GM23338 (cell line): ENCODE measurements at regions not wholly inside any gene's neighbourhood (a gene's known extent, or its start where the extent isn't known, plus 50 kb on each side); places are given as distances from the start of the nearest gene placed in this dataset.

Experiments used
- ATAC-seq: fragments of 200-7000 bp; cut with Tn5 transposase; 3 replicates; pipeline ENCODE4 v1.9.1; 2020
- DNase-seq: peaks from one replicate; pipeline ENCODE4 v3.0.0-alpha.2; 2015; ENCODE audit warnings: low spot score
- H2AFZ ChIP-seq: fragments of 200-600 bp; sonication (generic); 2 replicates; pipeline ENCODE4 v1.8.0; 2016; ENCODE audit warnings: antibody characterized with exemption, mild to moderate bottlenecking, moderate library complexity
- H3F3A ChIP-seq: fragments of 200-600 bp; sonication (generic); replicated peaks from 2 replicates; pipeline ENCODE4 v1.8.0; 2017; ENCODE audit warnings: antibody characterized with exemption, mixed run types, low read depth
- H3K27ac ChIP-seq: fragments of 200-600 bp; sonication (generic); 2 replicates; pipeline ENCODE4 v1.6.1; 2016; ENCODE audit warnings: low read depth
- H3K27me3 ChIP-seq: fragments of 200-600 bp; sonication (generic); 2 replicates; pipeline ENCODE4 v1.8.0; 2016; ENCODE audit warnings: mild to moderate bottlenecking, mixed run types, moderate library complexity; ENCODE audit not compliant: insufficient read depth
- H3K36me3 ChIP-seq: fragments of 200-600 bp; sonication (generic); 2 replicates; pipeline ENCODE4 v1.8.0; 2016; ENCODE audit warnings: mild to moderate bottlenecking; ENCODE audit not compliant: insufficient read depth
- H3K4me1 ChIP-seq: fragments of 200-600 bp; sonication (generic); 2 replicates; pipeline ENCODE4 v1.8.0; 2016; ENCODE audit warnings: mild to moderate bottlenecking, moderate library complexity; ENCODE audit not compliant: insufficient read depth
- H3K4me2 ChIP-seq: fragments of 200-600 bp; sonication (generic); 2 replicates; pipeline ENCODE4 v1.7.1; 2017; ENCODE audit warnings: mixed run types
- H3K4me3 ChIP-seq: fragments of 200-600 bp; sonication (generic); 2 replicates; pipeline ENCODE4 v1.6.1; 2016; ENCODE audit warnings: mixed run types
- H3K79me2 ChIP-seq: fragments of 200-600 bp; sonication (generic); replicated peaks from 2 replicates; pipeline ENCODE4 v1.8.0; 2017; ENCODE audit warnings: mild to moderate bottlenecking; ENCODE audit not compliant: insufficient read depth
- H3K9me2 ChIP-seq: fragments of 200-600 bp; sonication (generic); 2 replicates; pipeline ENCODE4 v1.8.0; 2017; ENCODE audit not compliant: insufficient read depth
- H4K20me1 ChIP-seq: fragments of 200-600 bp; sonication (generic); replicated peaks from 2 replicates; pipeline ENCODE4 v1.8.0; 2017; ENCODE audit warnings: mild to moderate bottlenecking; ENCODE audit not compliant: insufficient read depth
- H3K27ac Mint-ChIP-seq: 2 replicates; pipeline ENCODE4 v1.8.0; 2020; ENCODE audit warnings: inconsistent platforms, mild to moderate bottlenecking, moderate library complexity, mixed read lengths
- H3K27me3 Mint-ChIP-seq: 3 replicates; pipeline ENCODE4 v1.8.0; 2022; ENCODE audit warnings: low read depth, mild to moderate bottlenecking, moderate library complexity, mixed read lengths, inconsistent platforms; ENCODE audit not compliant: insufficient read depth, poor library complexity
- H3K36me3 Mint-ChIP-seq: 3 replicates; pipeline ENCODE4 v1.8.0; 2021; ENCODE audit warnings: low read depth, mild to moderate bottlenecking, inconsistent platforms, moderate library complexity, mixed read lengths
- H3K4me1 Mint-ChIP-seq: 3 replicates; pipeline ENCODE4 v1.8.0; 2020; ENCODE audit warnings: mild to moderate bottlenecking, inconsistent platforms, mixed read lengths
- H3K4me3 Mint-ChIP-seq: 3 replicates; pipeline ENCODE4 v1.8.0; 2021; ENCODE audit warnings: moderate library complexity, mild to moderate bottlenecking, inconsistent platforms, mixed read lengths
- H3K9me3 Mint-ChIP-seq: 3 replicates; pipeline ENCODE4 v1.8.0; 2020; ENCODE audit warnings: moderate library complexity, mild to moderate bottlenecking, inconsistent platforms, mixed read lengths
- CREB1 ChIP-seq: fragments of 250-450 bp; sonication (Bioruptor Pico); IDR thresholded peaks from 2 replicates; pipeline ENCODE4 v1.5.0; 2020; ENCODE audit warnings: low read depth, mild to moderate bottlenecking, moderate library complexity
- CTCF ChIP-seq, 2 experiments: fragments of 200-600 bp in 1 of 2; sonication (generic) in 1 of 2; conservative IDR thresholded peaks; 2 replicates each; pipeline versions ENCODE4 v1.5.1 to v1.6.1; 2016 to 2017; ENCODE audit warnings: antibody characterized with exemption in 2 of 2, low read depth in 2 of 2, mild to moderate bottlenecking in 2 of 2, moderate library complexity in 1 of 2
- ETS1 ChIP-seq: IDR thresholded peaks from 2 replicates; pipeline ENCODE4 v1.6.1; 2016; ENCODE audit warnings: antibody characterized with exemption
- EZH2 ChIP-seq: fragments of 200-600 bp; sonication (generic); IDR thresholded peaks from one replicate; pipeline ENCODE4 v1.8.0; 2017; ENCODE audit warnings: antibody characterized with exemption, mild to moderate bottlenecking, low read depth; ENCODE audit not compliant: unreplicated experiment
- EZH2phosphoT487 ChIP-seq: fragments of 200-600 bp; sonication (generic); IDR thresholded peaks from one replicate; pipeline ENCODE4 v1.8.1; 2018; ENCODE audit warnings: antibody characterized with exemption; ENCODE audit not compliant: unreplicated experiment
- JUNB ChIP-seq: IDR thresholded peaks from one replicate; pipeline ENCODE4 v1.6.1; 2016; ENCODE audit warnings: antibody characterized with exemption; ENCODE audit not compliant: unreplicated experiment
- NANOG ChIP-seq: IDR thresholded peaks from 2 replicates; pipeline ENCODE4 v1.6.1; 2016; ENCODE audit warnings: antibody characterized with exemption, borderline replicate concordance
- POLR2AphosphoS5 ChIP-seq: IDR thresholded peaks from 2 replicates; pipeline ENCODE4 v1.6.1; 2016; ENCODE audit warnings: antibody characterized with exemption, low read depth
- REST ChIP-seq: IDR thresholded peaks from one replicate; pipeline ENCODE4 v1.6.1; 2018; ENCODE audit warnings: antibody characterized with exemption; ENCODE audit not compliant: unreplicated experiment
- STAT1 ChIP-seq: IDR thresholded peaks from one replicate; pipeline ENCODE4 v1.6.1; 2016; ENCODE audit warnings: antibody characterized with exemption; ENCODE audit not compliant: unreplicated experiment
- ZNF114 ChIP-seq: fragments of 250-450 bp; sonication (Bioruptor Pico); IDR thresholded peaks from 2 replicates; pipeline ENCODE4 v1.5.0; 2020; ENCODE audit warnings: mild to moderate bottlenecking, moderate library complexity
- ZNF331 ChIP-seq: fragments of 250-450 bp; sonication (Bioruptor Pico); IDR thresholded peaks from 2 replicates; pipeline ENCODE4 v1.5.0; 2020; ENCODE audit warnings: low read depth, mild to moderate bottlenecking, moderate library complexity
- ZNF462 ChIP-seq: fragments of 250-450 bp; sonication (Bioruptor Pico); IDR thresholded peaks from 2 replicates; pipeline ENCODE4 v1.5.0; 2020; ENCODE audit warnings: mild to moderate bottlenecking, moderate library complexity

- no peak for TF ChIP-seq ZNF462 (CRISPR knock-in tag)
- TF ChIP-seq POLR2AphosphoS5, result no peak
- no peak for TF ChIP-seq NANOG
These were observed 136.1 kb upstream of the SLC38A2 start (continued) for GRCh38 chr12:46508651-46509050.

- Histone ChIP-seq H3K4me1 (no peaks in the 10 kb centered on the region), H3K36me3 (peaks cover 12% of the 10 kb centered on the region; the same call in 1 of the 2 replicates), H3F3A (no peaks in the 10 kb centered on the region), H2AFZ (no peak overlapping the region), H3K79me2 (no peaks in the 10 kb centered on the region), H4K20me1 (no peaks in the 10 kb centered on the region), H3K27me3 (no peaks in the 10 kb centered on the region), H3K9me2 (peaks cover 9% of the 10 kb centered on the region; the same call in 1 of the 2 replicates), H3K4me3 (no peak overlapping the region), H3K27ac (no peak overlapping the region), H3K4me2 (no peak overlapping the region)
- no peak overlapping the region for H3K27ac Mint-ChIP-seq
- no peak overlapping the region for H3K4me3 Mint-ChIP-seq
- H3K9me3 Mint-ChIP-seq, result peaks cover 34% of the 10 kb centered on the region
- peaks cover 3% of the 10 kb centered on the region for H3K27me3 Mint-ChIP-seq
- H3K36me3 Mint-ChIP-seq, result peaks cover 45% of the 10 kb centered on the region
- ATAC-seq (no peak), DNase-seq (no peak)
- no peaks in the 10 kb centered on the region for H3K4me1 Mint-ChIP-seq
- TF ChIP-seq STAT1 (no peak), NANOG (no peak), JUNB (no peak), POLR2AphosphoS5 (no peak), CREB1 (CRISPR knock-in tag) (no peak), EZH2phosphoT487 (no peak), ETS1 (no peak), ZNF114 (no peak), CTCF (conservative IDR thresholded peaks at IDR 0.05; ENCODE audit: low read depth in 2 of 2) (no peak), ZNF331 (CRISPR knock-in tag) (no peak), EZH2 (no peak), REST (no peak)
These were observed 135.2 kb upstream of the SLC38A2 start for GRCh38 chr12:46507766-46508165.
